Mesenchymal stem cell (in vitro differentiated cells and primary cell): ENCODE measurements at regions not wholly inside any gene's neighbourhood (a gene's known extent, or its start where the extent isn't known, plus 50 kb on each side); places are given as distances from the start of the nearest gene placed in this dataset. TPM values are rescaled to one million over a fixed set of nuclear protein-coding genes. Genes with fewer than 3 reads are reported as not detected.
A peak's percentile ranks its signal among the peaks of the same experiment; 100 is the strongest.

Experiments used
- DNase-seq: peaks from one replicate; pipeline ENCODE4 v3.0.0-alpha.2; 2013
- H2AFZ ChIP-seq: one replicate; pipeline ENCODE4 v1.6.1; 2013; ENCODE audit warnings: low read depth, mild to moderate bottlenecking, control low read depth, inconsistent platforms, low read length, moderate library complexity
- H2AK5ac ChIP-seq: 2 replicates; pipeline ENCODE4 v1.6.1; 2013; ENCODE audit warnings: low read length, moderate library complexity, mild to moderate bottlenecking, inconsistent platforms; ENCODE audit not compliant: severe bottlenecking
- H2BK120ac ChIP-seq: one replicate; pipeline ENCODE4 v1.6.1; 2013; ENCODE audit warnings: low read depth, mild to moderate bottlenecking, inconsistent platforms, low read length, moderate library complexity
- H2BK12ac ChIP-seq, 2 experiments: one replicate each; pipeline ENCODE4 v1.6.1; 2013; ENCODE audit warnings: inconsistent platforms in 2 of 2, low read length in 2 of 2, mild to moderate bottlenecking in 2 of 2, moderate library complexity in 2 of 2, control low read depth in 1 of 2
- H2BK15ac ChIP-seq: one replicate; pipeline ENCODE4 v1.6.1; 2013; ENCODE audit warnings: mild to moderate bottlenecking, low read depth, inconsistent platforms; ENCODE audit not compliant: poor library complexity, severe bottlenecking
- H2BK5ac ChIP-seq: 2 replicates; pipeline ENCODE4 v1.6.1; 2013; ENCODE audit warnings: low read depth, mild to moderate bottlenecking, low read length, control low read depth, inconsistent platforms; ENCODE audit not compliant: poor library complexity, severe bottlenecking
- H3K14ac ChIP-seq, 2 experiments: one replicate each; pipeline ENCODE4 v1.6.1; 2013; ENCODE audit warnings: inconsistent platforms in 2 of 2, low read length in 2 of 2, control low read depth in 1 of 2, mild to moderate bottlenecking in 1 of 2, moderate library complexity in 1 of 2
- H3K18ac ChIP-seq, 2 experiments: one replicate each; pipeline ENCODE4 v1.6.1; 2013; ENCODE audit warnings: inconsistent platforms in 2 of 2, low read length in 2 of 2, control low read depth in 1 of 2, low read depth in 1 of 2, mild to moderate bottlenecking in 1 of 2
- H3K23ac ChIP-seq, 2 experiments: one replicate each; pipeline ENCODE4 v1.6.1; 2013; ENCODE audit warnings: inconsistent platforms in 2 of 2, low read length in 2 of 2, mild to moderate bottlenecking in 2 of 2, moderate library complexity in 2 of 2, control low read depth in 1 of 2
- H3K27ac ChIP-seq: 2 replicates; pipeline ENCODE4 v1.5.1; 2013; ENCODE audit warnings: mild to moderate bottlenecking, moderate library complexity, low read length, control low read depth, inconsistent platforms; ENCODE audit not compliant: poor library complexity, severe bottlenecking
- H3K27me3 ChIP-seq, 2 experiments: 2 replicates each; pipeline versions ENCODE4 v1.6.1 to v1.7.0; 2013; ENCODE audit warnings: low read length in 2 of 2, mild to moderate bottlenecking in 2 of 2, moderate library complexity in 2 of 2, control low read depth in 1 of 2, inconsistent platforms in 1 of 2; ENCODE audit not compliant: control insufficient read depth in 1 of 2, insufficient read depth in 1 of 2
- H3K36me3 ChIP-seq, 2 experiments: 2 replicates each; pipeline versions ENCODE4 v1.6.1 to v1.7.0; 2013; ENCODE audit warnings: low read length in 2 of 2, control low read depth in 1 of 2, inconsistent platforms in 1 of 2, low read depth in 1 of 2, mild to moderate bottlenecking in 1 of 2; ENCODE audit not compliant: insufficient read depth in 2 of 2, control insufficient read depth in 1 of 2
- H3K4ac ChIP-seq, 2 experiments: one replicate each; pipeline ENCODE4 v1.6.1; 2013; ENCODE audit warnings: inconsistent platforms in 2 of 2, low read length in 2 of 2, mild to moderate bottlenecking in 2 of 2, moderate library complexity in 2 of 2, control low read depth in 1 of 2, low read depth in 1 of 2
- H3K4me1 ChIP-seq: 2 replicates; pipeline ENCODE4 v1.6.1; 2013; ENCODE audit warnings: low read depth, low read length, control low read depth; ENCODE audit not compliant: control insufficient read depth, insufficient read depth
- H3K4me2 ChIP-seq: 2 replicates; pipeline ENCODE4 v1.6.1; 2013; ENCODE audit warnings: low read length, mild to moderate bottlenecking, inconsistent platforms; ENCODE audit not compliant: poor library complexity, severe bottlenecking
- H3K4me3 ChIP-seq, 2 experiments: 2 replicates each; pipeline versions ENCODE4 v1.5.1 to v1.7.0; 2013; ENCODE audit warnings: low read length in 2 of 2, mild to moderate bottlenecking in 2 of 2, control low read depth in 1 of 2, low read depth in 1 of 2; ENCODE audit not compliant: insufficient read depth in 1 of 2
- H3K79me1 ChIP-seq: replicated peaks from 2 replicates; pipeline ENCODE4 v1.6.1; 2013; ENCODE audit warnings: mild to moderate bottlenecking, control low read depth, low read length, inconsistent platforms; ENCODE audit not compliant: poor library complexity, severe bottlenecking
- H3K9ac ChIP-seq: 2 replicates; pipeline ENCODE4 v1.7.0; 2013; ENCODE audit warnings: mild to moderate bottlenecking, low read length, moderate library complexity
- H3K9me3 ChIP-seq: 2 replicates; pipeline ENCODE4 v1.7.0; 2013; ENCODE audit warnings: mild to moderate bottlenecking, low read length; ENCODE audit not compliant: control insufficient read depth
- H4K8ac ChIP-seq: one replicate; pipeline ENCODE4 v1.6.1; 2013; ENCODE audit warnings: inconsistent platforms, mild to moderate bottlenecking, low read length, moderate library complexity
- H4K91ac ChIP-seq: one replicate; pipeline ENCODE4 v1.6.1; 2013; ENCODE audit warnings: mild to moderate bottlenecking, low read length, inconsistent platforms
- WGBS: methylation state at CpG from one replicate; pipeline ENCODE4 v1.1.7; 2013; ENCODE audit warnings: mixed read lengths; 5-methylcytosine and 5-hydroxymethylcytosine counted together
- small RNA-seq: library from polyadenylated mRNA; stranded (forward); fragments of <200 nt; extraction: miRNeasy Mini kit (QIAGEN cat#:217004); gene quantifications from one replicate; pipeline ENCODE3, GENCODE V24; 2013; ENCODE audit warnings: low read depth

- WGBS, result 97% methylated on average over 5 of the region's 7 CpGs
- Histone ChIP-seq H3K36me3 (no peaks in the 10 kb centered on the region), H3K4me1 (peaks cover 2% of the 10 kb centered on the region), H3K9ac (no peak overlapping the region), H3K79me1 (no peaks in the 10 kb centered on the region), H3K27me3 (no peaks in the 10 kb centered on the region), H3K4me2 (no peak overlapping the region), H2BK12ac (peak overlapping the region in 1 of 2 experiments; percentile 18), H3K14ac (no peak overlapping the region), H3K9me3 (peaks cover 8% of the 10 kb centered on the region), H4K91ac (no peak overlapping the region), H2AFZ (no peak overlapping the region), H2BK5ac (no peak overlapping the region), H3K4ac (no peak overlapping the region), H3K4me3 (no peak overlapping the region), H2BK120ac (no peak overlapping the region), H4K8ac (no peak overlapping the region), H3K23ac (no peak overlapping the region), H3K27ac (no peak overlapping the region), H2AK5ac (peak overlapping the region; percentile 39), H2BK15ac (no peak overlapping the region), H3K18ac (no peak overlapping the region)
- DNase-seq, result no peak
These were observed 50.5 kb upstream of the KRR1 start for GRCh38 chr12:75561921-75562320.

Small RNA genes lying in the stretch of these regions (small RNA-seq; reads per million reads assigned to genes)
- not detected for gene AC011611.1
- gene AC011611.6, result not detected
- gene RF00156, result not detected
- not detected for gene RN7SL734P
